ENCODE measurements at regions not wholly inside any gene's neighbourhood (a gene's known extent, or its start where the extent isn't known, plus 50 kb on each side); places are given as distances from the start of the nearest gene placed in this dataset.
"Not testable (repeated sequence)": the region's sequence is repeated elsewhere in the genome, so short reads cannot be mapped to it uniquely, and the experiment has no call there.

DNA sequence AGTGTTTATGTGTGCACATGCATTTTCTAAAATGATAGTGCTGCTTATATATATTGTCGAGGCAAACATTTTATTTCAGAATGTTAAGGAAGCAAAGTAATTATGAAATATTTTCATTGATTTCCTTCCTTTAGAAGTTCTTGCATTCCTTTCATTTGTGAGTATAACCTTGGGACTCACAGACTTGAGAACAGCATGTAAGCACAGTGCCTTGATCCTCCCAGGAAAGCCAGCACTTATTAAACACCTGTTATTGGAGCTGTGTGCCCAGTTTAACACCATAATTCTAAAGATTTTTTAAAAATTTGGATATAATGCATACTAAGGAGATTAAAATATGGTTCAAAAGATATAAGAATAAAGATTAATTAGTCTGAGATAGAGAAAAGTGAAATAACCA, 554.4 kb upstream of the FAM98A start:
- TF ChIP-seq CTCF (IDR thresholded peaks at IDR 0.05; ENCODE audit: unreplicated experiment in 3 of 3): no peak
- H3K9me3 Mint-ChIP-seq: no peaks in the 10 kb centered on the region
- no peaks in the 10 kb centered on the region for H3K27me3 Mint-ChIP-seq (ENCODE audit: low read depth)
- H3K36me3 Mint-ChIP-seq (ENCODE audit: low read depth): no peaks in the 10 kb centered on the region
- no peak overlapping the region for H3K4me3 Mint-ChIP-seq
- no peaks in the 10 kb centered on the region for H3K4me1 Mint-ChIP-seq
- no peak overlapping the region for H3K27ac Mint-ChIP-seq

- no peak overlapping the region for H3K4me3 Mint-ChIP-seq
- H3K27me3 Mint-ChIP-seq (ENCODE audit: low read depth): no peaks in the 10 kb centered on the region
- peaks cover 4% of the 10 kb centered on the region for H3K4me1 Mint-ChIP-seq
- no peaks in the 10 kb centered on the region for H3K36me3 Mint-ChIP-seq (ENCODE audit: low read depth)
- H3K27ac Mint-ChIP-seq: no peak overlapping the region
- TF ChIP-seq CTCF (IDR thresholded peaks at IDR 0.05; ENCODE audit: unreplicated experiment in 3 of 3): no peak
- H3K9me3 Mint-ChIP-seq: peaks cover 4% of the 10 kb centered on the region
These were observed 548.7 kb upstream of the FAM98A start for GRCh38 chr2:34147780-34148179.

GRCh38 chr2:34143149-34143548, 544.0 kb upstream of the FAM98A start:
- Mint-ChIP-seq H3K27ac (no peak overlapping the region), H3K36me3 (ENCODE audit: low read depth) (no peaks in the 10 kb centered on the region), H3K27me3 (ENCODE audit: low read depth) (peaks cover 5% of the 10 kb centered on the region), H3K4me1 (peaks cover 4% of the 10 kb centered on the region), H3K9me3 (peaks cover 4% of the 10 kb centered on the region), H3K4me3 (no peak overlapping the region)
- no peak for TF ChIP-seq CTCF (IDR thresholded peaks at IDR 0.05; ENCODE audit: unreplicated experiment in 3 of 3)

DNA sequence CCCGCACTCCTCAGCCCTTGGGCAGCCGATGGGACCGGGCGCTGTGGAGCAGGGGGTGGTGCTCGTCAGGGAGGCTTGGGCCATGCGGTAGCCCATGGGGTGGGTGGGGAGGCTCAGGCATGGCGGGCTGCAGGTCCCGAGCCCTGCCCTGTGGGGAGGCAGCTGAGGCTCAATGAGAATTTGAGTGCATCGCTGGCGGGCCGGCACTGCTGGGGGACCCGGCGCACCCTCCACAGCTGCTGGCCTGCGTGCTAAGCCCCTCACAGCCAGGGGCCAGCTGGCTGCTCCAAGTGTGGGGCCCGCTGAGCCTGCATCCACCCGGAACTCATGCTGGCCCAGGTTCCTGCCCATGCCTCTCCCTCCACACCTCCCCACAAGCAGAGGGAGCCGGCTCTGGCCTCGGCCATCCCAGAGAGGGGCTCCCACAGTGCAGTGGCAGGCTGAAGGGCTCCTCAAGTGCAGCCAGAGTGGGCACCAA, 543.5 kb upstream of the FAM98A start:
- not testable (repeated sequence) for H3K4me1 Mint-ChIP-seq; H3K27me3 Mint-ChIP-seq (ENCODE audit: low read depth); H3K9me3 Mint-ChIP-seq; H3K4me3 Mint-ChIP-seq; H3K36me3 Mint-ChIP-seq (ENCODE audit: low read depth); H3K27ac Mint-ChIP-seq

GRCh38 chr2:34133065-34133464, 534.0 kb upstream of the FAM98A start:
- H3K27me3 Mint-ChIP-seq (ENCODE audit: low read depth); H3K4me3 Mint-ChIP-seq; H3K4me1 Mint-ChIP-seq; H3K36me3 Mint-ChIP-seq (ENCODE audit: low read depth); H3K27ac Mint-ChIP-seq: not testable (repeated sequence)
- H3K9me3 Mint-ChIP-seq: peaks cover 14% of the 10 kb centered on the region

DNA sequence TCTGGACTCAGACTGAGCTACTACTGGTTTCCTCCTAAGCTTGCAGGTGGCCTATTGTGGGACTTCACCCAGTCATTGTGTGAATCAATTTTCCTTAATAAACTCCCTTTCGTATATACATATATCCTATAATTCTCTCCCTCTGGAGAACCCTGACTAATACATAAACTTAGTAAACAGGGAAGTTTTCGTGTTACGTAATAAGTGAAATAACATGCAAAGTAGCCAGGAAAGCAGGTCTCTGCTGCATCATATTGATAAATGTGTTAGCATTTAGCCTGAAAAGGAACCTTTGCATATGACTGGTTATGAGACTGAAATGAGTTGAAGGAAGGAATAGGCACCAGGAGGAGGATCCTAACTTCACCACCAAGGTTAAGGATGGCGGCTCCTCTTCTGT, 527.2 kb upstream of the FAM98A start:
- H3K27ac Mint-ChIP-seq: peak overlapping the region in 1 of 3 experiments; percentile 22
- H3K4me3 Mint-ChIP-seq: no peak overlapping the region
- peaks cover 5% of the 10 kb centered on the region for H3K36me3 Mint-ChIP-seq (ENCODE audit: low read depth)
- no peak for TF ChIP-seq CTCF (IDR thresholded peaks at IDR 0.05; ENCODE audit: unreplicated experiment in 3 of 3)
- peaks cover 7% of the 10 kb centered on the region for H3K9me3 Mint-ChIP-seq
- H3K27me3 Mint-ChIP-seq (ENCODE audit: low read depth): no peaks in the 10 kb centered on the region
- H3K4me1 Mint-ChIP-seq: no peaks in the 10 kb centered on the region

DNA sequence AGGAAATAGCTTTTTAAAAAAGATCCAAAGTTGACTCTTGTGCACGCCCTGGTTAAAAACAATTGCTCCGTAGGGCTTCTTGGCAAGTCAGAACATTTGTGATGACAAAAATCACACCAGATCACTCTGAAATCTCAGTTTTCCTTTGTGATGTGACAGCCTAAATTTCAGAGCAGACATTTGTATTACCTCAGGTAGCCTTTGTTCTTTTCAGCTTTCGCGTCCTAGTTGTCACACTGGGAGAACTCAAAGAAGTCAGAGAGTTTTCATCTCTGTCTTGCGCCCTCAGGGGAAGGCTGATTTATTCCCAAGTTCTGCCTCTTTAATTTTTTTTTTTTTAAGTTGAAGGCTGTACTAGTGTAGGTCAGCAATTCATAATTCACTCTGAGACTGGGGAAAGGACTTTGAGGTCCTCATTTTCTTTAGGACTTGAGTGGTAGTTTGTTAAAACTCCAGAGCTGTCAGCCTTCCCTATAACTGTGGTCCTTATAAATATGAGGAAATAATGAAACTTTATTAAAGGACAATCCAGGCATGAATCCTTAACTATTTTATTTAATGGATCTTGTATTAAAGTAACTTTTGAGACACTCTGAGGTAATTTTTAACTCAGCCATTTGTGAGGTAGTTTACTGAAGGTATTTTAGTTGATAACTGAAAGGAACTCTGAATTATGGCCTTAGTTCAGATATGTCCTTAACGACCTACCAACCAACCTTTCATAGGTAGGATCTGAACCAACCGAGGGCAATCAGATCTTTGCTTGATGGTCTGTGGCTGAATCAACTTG, 525.1 kb upstream of the FAM98A start:
- Mint-ChIP-seq H3K4me1 (no peaks in the 10 kb centered on the region), H3K27me3 (ENCODE audit: low read depth) (no peaks in the 10 kb centered on the region), H3K27ac (peak overlapping the region; percentile 88 to 96 (median 92)), H3K36me3 (ENCODE audit: low read depth) (peaks cover 5% of the 10 kb centered on the region), H3K9me3 (peaks cover 7% of the 10 kb centered on the region), H3K4me3 (no peak overlapping the region)
- TF ChIP-seq CTCF (IDR thresholded peaks at IDR 0.05; ENCODE audit: unreplicated experiment in 3 of 3): no peak

Data from nephron (organoid).